GM18858 (cell line): ENCODE measurements at regions not wholly inside any gene's neighbourhood (a gene's known extent, or its start where the extent isn't known, plus 50 kb on each side); places are given as distances from the start of the nearest gene placed in this dataset.

ENCODE experiments used
- ATAC-seq: cut with Tn5 transposase; IDR thresholded peaks from one replicate; pipeline ENCODE4 v1.9.1; 2021; ENCODE audit not compliant: unreplicated experiment

DNA sequence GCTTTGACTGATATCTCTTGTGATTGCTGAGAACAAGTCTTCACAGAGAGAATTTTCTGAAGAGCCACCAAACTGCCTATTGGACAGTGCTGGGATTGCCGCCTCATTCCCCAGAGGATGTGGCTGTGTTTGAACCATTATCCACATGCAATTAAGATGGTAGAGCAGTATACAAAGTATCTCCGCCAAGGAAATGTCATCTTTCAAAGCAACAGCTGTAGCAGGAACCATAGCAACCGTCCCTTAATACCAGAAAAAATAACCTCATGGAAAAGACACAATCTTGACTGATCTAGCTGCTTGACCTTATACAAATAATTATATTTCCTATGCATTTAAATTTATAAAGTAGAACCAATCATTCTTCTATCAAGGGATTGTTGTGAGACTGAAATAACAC is 772.6 kb upstream of the FAM98A start:
- no peak for ATAC-seq

DNA sequence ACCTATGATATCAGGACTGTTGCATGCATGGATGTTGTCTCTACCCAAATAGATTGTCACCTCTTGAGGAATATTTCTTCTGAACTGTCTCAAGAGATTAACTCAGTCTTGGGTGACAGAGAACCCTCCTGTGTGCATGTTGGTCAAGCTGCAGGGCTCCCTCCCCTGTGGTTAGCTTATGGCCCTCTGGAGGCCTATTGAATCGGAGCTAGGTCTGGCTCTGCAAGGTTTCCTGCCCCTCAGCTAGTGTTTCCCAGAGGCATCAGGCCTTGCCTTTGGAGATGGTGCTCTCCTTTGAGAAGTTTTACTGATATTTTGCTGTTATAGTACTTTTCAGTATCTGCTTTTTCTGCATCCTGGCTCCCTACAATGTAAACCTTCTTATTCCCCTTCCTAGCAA is 769.2 kb upstream of the FAM98A start:
- ATAC-seq: no peak

DNA sequence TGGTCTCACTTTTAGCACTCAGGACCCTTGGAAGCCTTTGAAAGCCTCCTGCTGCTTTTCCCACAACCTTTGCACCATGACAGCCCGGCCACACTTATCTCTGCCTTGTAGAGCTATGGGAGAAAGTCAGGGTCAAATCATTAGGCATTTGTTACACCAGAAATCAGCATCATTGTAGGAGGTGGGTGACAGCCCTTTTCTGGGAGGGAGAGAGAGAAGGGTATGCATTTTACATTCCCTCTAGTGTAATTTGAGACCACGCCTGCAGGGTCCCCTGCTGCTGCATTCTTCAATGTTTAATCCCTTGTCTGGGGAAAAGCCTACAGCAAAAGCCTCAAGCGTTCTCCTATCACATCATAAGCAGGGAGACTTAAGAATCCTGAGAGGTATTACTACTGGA is 766.8 kb upstream of the FAM98A start:
- no peak for ATAC-seq

DNA sequence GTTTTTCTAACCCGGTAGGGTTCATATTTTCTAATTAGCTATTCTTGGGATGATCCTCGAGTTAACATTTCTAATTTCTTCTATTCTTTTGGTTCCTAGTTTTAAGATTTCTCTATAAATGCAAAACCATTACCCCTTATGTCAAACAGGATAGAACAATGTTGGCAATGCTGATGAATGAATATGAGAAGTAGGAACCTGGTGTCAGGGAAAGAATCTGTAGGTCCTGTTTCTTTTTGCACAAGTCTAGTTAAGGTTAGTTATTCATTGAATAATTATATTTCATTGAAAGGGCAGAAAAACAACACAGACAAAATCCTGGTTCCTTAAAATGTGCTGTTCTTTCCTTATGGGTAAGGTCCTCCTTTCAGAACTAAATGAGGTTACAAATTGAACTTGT is 766.4 kb upstream of the FAM98A start:
- ATAC-seq: no peak

DNA sequence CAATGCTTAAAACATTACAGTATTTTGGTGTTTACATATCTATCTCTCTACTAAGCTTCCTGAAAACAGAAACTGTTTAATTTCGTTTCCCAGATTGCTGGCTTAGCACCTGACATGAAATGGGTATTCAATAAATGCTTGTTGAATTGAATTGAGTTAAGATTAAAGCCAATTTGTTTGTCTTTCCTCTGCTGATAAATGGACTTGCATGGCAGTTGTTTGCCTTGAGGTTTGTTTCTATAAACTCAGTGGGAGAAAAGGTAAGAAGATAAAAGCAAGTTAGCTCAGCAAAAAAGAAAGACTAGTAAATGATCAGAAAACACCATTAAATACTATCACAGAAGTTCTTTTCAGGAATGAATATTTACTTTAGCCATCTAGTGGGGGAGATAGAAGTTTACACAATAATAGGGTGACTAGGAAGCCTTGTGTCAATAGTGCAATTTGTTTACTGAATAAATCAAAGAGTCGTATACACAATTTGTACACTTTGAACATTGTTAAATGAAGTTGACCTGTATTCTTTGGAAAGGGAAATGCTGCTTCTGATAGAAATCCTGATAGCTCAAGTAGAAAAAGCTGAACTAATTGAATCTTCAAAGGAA is 754.5 kb upstream of the FAM98A start:
- ATAC-seq: no peak

DNA sequence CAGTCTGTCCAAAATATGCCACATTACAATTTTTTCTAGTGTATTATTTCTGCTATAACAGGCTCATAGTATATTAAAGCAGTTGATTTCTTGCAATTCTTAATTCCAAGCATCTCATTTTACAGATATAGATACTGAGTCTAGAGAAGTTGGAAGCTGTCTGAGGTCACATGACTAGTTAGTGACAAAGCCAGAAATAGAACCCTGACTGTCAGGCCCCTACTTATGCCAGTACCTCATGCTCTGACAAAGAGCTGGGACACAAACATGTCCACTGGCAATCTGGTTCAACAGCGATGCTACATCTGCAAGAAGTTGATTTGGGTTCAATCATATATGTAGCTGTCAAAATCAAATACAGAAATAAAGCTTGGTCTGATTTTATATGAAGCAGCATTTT is 750.4 kb upstream of the FAM98A start:
- no peak for ATAC-seq

DNA sequence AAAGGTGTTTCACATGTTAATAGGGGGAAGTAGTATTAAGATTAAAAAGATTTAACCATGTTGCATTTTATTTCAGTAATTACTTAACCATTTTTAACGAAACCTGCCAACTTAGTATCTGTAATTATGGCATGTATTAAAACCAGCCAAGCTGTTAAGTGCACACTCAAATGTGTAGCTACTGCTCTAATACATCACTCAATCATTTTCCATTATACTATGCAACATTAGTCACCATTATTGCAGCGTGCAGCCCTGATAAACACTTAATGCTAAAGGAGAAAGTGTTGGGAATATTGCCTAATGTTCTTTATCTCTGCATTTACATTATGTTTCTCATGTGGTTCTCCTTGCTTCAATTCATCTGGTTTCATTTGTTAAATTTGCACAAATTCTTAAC is 745.9 kb upstream of the FAM98A start:
- ATAC-seq: no peak

DNA sequence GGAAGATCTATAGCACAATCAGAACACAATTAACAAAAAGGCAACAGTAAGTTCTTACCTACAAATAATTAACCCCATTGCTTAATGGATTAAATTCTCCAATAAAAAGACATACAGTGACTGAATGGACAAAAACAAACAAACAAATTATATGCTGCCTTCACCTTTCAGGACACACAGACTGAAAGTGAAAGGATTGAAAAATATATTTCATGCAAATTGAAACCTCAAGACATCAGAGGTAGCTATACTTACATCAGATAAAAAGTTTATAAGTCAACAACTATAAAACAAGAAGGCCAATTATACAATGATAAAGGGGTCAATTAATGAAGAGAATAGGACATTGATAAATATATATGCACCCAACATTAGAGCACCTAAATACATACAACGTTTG is 741.2 kb upstream of the FAM98A start:
- ATAC-seq: no peak

DNA sequence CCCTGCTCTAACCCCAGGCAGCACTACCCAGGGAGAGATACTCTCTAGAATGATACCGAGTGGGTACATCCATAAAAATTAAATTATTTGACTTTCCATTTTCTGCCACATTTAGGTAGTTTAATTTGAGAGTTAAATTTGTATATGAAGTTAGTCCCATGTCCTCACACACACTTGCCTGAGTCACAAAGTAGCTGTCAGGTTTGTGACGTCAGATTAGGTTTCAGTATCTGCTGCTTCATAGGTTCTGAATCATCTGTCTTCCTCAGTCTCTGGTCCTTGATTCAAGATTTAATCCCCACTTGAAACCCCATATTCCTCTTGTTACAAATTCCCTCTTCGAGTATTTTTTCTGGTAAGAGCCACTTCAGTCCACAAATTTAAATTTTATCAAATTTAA is 738.6 kb upstream of the FAM98A start:
- no peak for ATAC-seq

DNA sequence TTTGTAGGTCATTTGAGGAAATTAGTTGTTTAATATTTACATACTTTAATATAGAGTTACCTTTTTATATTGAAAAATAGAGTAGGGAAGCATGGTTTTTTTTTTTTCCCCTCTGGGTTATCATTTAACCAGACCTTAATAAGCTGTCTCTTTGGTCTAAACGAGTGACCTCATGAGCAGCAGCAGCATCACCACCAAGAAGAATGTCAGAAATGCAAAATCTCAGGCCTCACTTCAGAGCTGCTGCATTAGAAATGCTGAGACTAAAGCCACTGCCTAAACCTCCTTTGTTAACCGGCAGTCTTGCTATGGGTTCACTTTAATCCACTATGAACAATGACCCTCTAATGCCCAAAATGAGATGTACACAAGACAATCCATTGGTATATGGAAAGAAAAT is 733.7 kb upstream of the FAM98A start:
- no peak for ATAC-seq

DNA sequence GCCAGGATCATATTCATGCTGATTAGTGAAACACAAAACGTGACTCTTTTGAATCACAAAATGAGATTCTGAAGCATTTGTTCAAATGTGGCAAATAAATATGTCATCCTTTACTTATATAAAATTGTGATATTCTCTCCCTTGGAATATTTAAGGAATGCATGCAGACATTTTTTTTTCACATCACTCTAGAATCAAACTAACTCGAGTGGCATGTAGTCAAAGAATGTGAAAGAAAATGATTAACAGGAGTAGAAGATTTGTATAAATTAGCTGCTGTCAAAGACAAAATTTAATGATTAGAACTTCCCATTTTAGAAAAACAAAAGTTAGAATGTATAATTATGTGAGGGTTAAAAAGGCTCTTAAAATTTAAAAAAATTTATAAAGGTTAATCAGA is 721.0 kb upstream of the FAM98A start:
- ATAC-seq: no peak

DNA sequence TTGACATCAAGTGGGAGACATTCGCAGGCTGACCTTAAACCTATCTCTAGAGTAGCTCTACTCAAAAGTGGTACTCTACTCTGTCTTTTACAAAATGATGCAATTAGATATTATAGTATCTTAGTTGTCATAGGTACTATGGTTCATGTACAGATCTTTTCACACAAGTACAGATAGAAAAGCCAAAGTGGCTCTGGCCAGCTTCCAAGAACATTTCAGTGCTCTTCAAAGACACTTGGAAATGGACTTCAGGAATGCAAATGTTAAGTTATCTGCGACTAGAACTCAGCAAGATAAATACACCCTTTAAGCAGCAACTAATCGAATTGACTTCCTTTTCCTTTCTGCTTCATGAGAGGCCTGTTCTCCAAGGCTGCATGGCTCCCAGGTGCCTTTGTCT is 718.7 kb upstream of the FAM98A start:
- no peak for ATAC-seq

DNA sequence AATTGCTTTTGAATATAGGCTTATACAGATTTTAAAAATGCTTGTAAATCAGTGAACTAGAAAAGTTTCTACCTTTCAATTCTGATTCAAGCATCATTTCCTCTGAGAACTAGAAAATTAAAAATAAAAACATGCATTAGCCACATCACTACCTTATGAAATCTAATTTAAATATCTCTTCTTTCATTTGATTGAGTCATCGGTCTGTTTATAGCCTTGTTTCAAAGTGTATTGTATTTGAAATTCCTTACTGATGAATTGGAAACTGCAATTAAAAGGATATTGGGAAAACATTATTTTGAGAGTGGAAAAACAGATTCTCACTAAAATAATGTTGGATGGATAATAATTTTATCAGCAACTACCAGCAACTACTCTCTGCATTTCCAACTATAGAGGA is 717.7 kb upstream of the FAM98A start:
- no peak for ATAC-seq

DNA sequence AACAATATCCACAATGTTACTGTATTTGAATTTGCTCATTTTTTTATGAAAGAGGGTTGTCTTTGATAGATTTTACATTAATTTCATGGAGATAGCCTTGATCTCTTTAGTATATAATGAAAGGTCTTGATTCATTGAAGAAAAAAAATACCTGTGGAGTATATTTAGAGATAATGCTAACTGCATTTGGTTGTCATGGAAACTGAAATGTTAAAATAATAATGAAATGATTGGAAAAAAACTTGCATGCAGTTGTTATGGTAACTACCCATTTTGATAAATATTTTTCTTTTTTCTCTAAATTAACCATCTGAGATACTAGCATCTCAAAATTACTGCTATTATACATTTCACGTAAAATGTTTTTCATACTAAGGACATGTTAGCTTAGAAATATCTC is 712.7 kb upstream of the FAM98A start:
- ATAC-seq: no peak

DNA sequence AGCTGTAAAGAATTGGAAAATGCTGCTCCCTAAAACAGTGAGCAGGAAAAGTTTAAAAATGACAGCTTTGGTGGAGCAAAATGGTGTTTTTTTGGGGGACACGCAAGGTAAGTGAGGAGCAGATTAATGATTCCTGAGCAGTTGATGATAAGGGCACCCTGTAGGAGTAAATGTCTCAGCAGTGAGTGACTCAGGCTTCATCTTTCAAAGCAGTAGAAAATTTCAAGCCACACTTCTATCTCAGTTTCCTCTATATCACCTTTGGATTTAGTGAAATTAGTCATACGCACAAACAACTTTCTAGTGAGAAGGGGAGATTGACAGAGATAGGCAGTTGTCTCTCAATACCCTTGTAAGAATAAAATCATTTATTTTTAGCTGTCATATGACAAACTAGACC is 709.0 kb upstream of the FAM98A start:
- no peak for ATAC-seq

DNA sequence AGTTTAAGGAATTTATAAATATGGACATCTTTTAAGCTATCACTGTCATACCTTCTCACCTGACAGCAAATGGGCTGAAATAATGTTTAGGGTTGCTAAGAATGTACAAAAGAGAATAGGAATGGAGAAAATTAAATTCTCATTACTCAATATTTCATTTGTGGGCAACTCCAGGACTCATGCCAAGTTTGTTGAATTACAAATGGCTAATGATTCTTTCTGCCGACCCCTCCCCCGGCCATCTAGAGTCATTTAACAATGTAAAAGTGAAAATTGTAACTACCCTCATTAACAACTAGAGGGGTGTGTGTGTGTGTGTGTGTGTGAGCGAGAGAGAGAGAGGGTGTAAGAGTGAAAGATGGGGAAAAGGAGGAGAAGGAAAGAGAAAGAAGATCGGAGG is 708.5 kb upstream of the FAM98A start:
- ATAC-seq: no peak

DNA sequence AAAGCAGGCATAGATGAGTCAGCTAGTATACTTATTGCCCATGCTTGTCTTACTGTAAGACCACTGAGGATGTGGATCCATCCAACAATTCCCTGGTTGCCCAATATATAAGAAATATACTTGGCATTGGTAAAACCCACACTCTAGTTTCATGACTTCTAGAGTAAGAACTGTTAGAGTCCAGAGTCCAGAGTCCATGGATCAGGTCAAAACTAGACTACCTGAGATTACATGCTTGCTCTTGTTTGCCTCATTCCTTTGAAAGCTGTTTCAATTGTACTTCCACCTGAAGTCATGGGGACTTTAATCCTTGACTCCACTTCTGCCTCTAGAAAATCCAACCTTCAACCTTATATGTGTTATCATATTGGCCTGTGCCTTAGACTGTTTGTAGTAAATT is 707.6 kb upstream of the FAM98A start:
- ATAC-seq: no peak

DNA sequence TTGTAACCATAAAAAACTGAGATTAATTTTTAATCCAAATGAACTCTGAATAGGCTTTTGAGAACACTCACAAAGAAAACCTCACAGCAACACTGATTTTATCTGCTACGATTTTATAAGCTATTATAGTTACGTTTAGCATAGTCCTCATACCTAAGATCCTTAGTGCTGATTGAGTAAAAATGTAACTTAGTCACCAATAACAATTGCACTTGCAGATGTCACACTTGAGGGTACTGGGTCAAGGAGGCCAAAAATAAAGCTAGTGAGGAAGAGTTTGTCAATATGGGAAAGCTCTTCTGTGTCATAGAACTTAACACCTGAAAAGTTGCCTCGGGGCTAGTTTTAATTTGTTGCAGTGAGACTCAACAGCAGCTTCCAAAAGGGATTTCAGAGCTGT is 706.5 kb upstream of the FAM98A start:
- ATAC-seq: no peak

DNA sequence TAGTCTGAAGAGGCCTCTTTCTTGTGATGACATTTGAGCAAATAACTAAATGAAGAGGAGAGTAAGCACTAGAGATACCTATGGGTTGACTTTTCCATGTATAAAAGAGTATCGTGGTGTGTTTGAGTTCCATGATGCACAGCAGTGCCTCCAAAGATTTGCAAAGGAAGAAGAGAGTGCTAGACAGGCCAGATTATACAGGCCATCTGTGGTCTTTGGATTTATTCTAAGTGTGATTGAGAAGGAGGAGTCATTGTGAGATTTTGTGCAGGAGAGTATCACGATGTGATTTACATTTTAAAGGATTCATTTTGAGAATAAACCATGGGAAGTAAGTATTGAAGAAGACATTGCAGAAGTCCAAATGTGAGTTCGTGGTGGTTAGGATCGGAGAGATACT is 695.9 kb upstream of the FAM98A start:
- ATAC-seq: no peak

DNA sequence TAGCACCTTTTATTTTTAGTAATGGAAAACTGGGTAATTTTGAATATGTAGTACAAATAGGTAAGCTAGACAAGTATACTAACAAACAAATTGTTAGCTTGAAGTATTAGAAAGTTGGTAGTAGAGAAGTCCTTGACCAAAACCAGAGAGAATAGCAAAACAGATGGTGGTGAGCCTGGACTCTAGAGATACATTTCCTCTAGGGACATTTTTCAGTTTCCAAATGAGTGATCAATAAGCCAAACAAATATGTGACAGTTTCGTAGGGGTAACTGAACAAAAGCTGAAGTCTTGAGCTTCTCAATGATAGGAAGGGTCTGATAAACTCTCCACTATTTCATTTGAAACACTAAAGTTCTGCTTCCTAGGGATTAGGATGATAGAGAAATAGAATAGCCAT is 692.0 kb upstream of the FAM98A start:
- peak; percentile 92 for ATAC-seq

DNA sequence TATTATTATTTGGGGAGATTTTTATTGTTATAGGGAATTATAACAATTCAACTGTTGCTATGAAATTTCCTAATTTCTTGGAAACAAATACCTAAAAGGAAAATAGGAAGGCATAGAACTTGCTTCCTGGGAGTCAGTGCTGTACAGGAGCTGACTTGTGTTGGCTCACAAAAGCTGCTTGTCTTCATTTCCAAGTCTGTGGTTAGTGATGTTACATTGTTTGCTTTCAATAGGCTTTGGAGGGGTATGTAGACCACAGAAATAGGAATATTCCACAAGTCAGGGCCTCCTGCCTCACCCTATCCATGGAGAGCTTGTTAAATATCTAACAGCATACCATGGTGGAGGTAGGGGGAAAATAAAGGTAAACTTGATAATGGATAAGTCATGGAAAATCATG is 688.9 kb upstream of the FAM98A start:
- no peak for ATAC-seq

DNA sequence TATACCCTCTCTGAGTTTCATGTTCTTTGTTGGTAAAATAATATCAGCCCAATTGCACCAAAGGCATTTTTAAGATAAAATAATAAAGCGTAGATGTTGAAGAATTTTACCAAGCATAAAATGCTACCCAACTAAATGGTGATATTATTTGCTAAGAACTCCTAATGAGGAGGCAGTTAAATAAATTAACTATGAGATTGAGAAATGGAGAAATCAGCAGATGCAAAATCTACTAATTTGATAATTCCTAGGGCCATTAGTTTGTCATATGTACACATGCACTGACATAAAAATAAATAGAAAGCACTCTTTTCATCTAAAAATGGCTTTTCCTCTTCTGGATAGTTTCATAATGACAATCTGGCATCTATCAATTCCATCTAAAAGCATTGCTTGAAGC is 681.5 kb upstream of the FAM98A start:
- ATAC-seq: no peak

DNA sequence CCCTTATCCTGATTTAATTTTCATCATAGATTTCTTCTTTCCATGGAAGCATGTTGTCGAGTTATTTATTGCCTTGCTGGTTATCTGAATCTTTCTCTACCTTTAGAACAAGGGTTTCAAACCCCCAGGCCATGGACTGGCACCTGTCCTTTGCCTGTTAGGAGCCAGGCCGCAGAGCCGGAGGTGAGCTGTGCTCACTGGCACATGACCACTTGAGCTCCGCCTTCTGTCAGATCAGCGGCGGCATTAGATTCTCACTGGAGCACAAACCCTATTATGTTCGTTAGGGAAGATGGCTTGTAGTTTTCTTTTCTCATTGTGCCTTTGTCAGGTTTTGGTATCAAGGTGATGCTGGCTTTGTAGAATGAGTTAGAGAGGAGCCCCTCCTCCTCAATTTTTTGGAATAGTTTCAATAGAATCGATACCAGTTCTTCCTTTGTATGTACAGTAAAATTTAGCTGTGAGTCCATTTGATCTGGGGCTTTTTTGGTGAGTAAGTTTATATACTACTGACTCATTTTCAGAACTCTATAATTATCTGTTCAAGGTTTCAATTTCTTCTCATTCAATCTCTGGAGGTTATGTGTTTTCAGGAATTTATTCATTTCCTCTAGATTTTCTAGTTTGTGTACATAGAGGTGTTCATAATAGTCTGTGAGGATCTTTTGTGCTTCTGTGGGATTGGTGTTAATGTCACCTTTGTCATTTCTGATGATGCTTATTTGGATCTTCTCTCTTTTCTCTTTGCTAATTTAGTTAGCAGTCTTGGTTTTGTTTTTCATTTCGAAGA is 668.0 kb upstream of the FAM98A start:
- ATAC-seq: peak; percentile 98
